C4-2B (cell line): ENCODE measurements at regions not wholly inside any gene's neighbourhood (a gene's known extent, or its start where the extent isn't known, plus 50 kb on each side); places are given as distances from the start of the nearest gene placed in this dataset.

Source experiments
- H3K27ac ChIP-seq: fragments of 450-650 bp; 2 replicates; pipeline ENCODE4 v1.5.1; 2017
- CTCF ChIP-seq: fragments of 450-650 bp; conservative IDR thresholded peaks from 2 replicates; pipeline ENCODE4 v1.5.1; 2017; ENCODE audit warnings: mild to moderate bottlenecking
- ZFX ChIP-seq: fragments of 450-650 bp; IDR thresholded peaks from 2 replicates; pipeline ENCODE4 v1.6.1; 2017

- H3K27ac ChIP-seq: no peak overlapping the region
- no peak for TF ChIP-seq ZFX
These were observed 559.7 kb upstream of the FAT1 start for GRCh38 chr4:187283201-187283955.

GRCh38 chr4:187286525-187286924 is 562.9 kb upstream of the FAT1 start:
- TF ChIP-seq ZFX (no peak), CTCF (no peak)
- no peak overlapping the region for H3K27ac ChIP-seq

- TF ChIP-seq CTCF (no peak), ZFX (no peak)
- no peak overlapping the region for H3K27ac ChIP-seq
These were observed 565.7 kb upstream of the FAT1 start for GRCh38 chr4:187289371-187289770.

GRCh38 chr4:187294861-187295260 is 571.2 kb upstream of the FAT1 start:
- no peak overlapping the region for H3K27ac ChIP-seq
- TF ChIP-seq ZFX: no peak
- TF ChIP-seq CTCF: no peak

GRCh38 chr4:187301923-187302322 is 578.3 kb upstream of the FAT1 start:
- TF ChIP-seq CTCF: no peak

GRCh38 chr4:187302457-187303150 is 578.9 kb upstream of the FAT1 start:
- H3K27ac ChIP-seq: no peak overlapping the region
- no peak for TF ChIP-seq CTCF
- no peak for TF ChIP-seq ZFX

More at GRCh38 chr4:187301923-187302322, 578.3 kb upstream of the FAT1 start:
- H3K27ac ChIP-seq: no peak overlapping the region

GRCh38 chr4:187304133-187304532 is 580.5 kb upstream of the FAT1 start:
- TF ChIP-seq ZFX (no peak), CTCF (no peak)
- H3K27ac ChIP-seq: no peak overlapping the region

GRCh38 chr4:187307131-187307530 is 583.5 kb upstream of the FAT1 start:
- TF ChIP-seq ZFX (no peak), CTCF (no peak)
- no peak overlapping the region for H3K27ac ChIP-seq
